SU-DHL-6 (cell line): ENCODE measurements at regions not wholly inside any gene's neighbourhood (a gene's known extent, or its start where the extent isn't known, plus 50 kb on each side); places are given as distances from the start of the nearest gene placed in this dataset.

Experiments used
- CTCF ChIP-seq: fragments of 200-600 bp; sonication (generic); IDR thresholded peaks from one replicate; pipeline ENCODE4 v1.5.1; 2017; ENCODE audit warnings: antibody characterized with exemption, mild to moderate bottlenecking, low read length, moderate library complexity; ENCODE audit not compliant: insufficient read depth, poor library complexity, severe bottlenecking
- EZH2phosphoT487 ChIP-seq: fragments of 200-600 bp; sonication (generic), shearing (Covaris generic); conservative IDR thresholded peaks from 2 replicates; pipeline ENCODE4 v1.6.1; 2018; ENCODE audit warnings: mild to moderate bottlenecking, antibody characterized with exemption, low read length, moderate library complexity, mixed read lengths

DNA sequence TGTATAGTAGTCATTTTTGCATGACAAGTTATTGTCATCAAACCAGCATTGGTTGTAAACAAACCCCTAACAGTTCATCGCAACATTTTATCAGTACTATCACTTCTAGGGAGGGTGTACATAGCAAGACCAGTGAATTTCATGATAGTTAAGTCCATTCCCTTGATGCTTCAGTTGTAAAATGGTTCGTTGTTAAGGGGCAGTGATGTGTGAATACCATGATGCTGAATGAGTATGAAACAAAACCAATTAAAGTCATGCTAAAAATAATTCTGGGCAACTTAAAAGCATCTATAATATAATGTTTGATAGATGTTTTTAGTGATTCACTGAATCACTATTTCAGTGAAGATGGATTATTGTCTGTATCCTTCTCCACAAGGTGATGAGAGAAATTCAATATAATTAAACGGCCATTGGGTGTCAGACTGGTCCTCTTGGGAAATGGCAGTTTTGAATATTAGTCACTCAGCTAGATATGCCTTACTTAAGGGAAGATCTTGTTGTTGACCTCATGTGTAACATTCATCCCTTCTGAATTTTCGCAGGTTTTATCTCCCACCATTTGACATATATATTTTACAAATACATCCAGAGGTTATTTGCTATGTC, 742.2 kb upstream of the TMPRSS15 start:
- TF ChIP-seq CTCF (no peak), EZH2phosphoT487 (no peak)
